ENCODE measurements at regions not wholly inside any gene's neighbourhood (a gene's known extent, or its start where the extent isn't known, plus 50 kb on each side); places are given as distances from the start of the nearest gene placed in this dataset.

DNA sequence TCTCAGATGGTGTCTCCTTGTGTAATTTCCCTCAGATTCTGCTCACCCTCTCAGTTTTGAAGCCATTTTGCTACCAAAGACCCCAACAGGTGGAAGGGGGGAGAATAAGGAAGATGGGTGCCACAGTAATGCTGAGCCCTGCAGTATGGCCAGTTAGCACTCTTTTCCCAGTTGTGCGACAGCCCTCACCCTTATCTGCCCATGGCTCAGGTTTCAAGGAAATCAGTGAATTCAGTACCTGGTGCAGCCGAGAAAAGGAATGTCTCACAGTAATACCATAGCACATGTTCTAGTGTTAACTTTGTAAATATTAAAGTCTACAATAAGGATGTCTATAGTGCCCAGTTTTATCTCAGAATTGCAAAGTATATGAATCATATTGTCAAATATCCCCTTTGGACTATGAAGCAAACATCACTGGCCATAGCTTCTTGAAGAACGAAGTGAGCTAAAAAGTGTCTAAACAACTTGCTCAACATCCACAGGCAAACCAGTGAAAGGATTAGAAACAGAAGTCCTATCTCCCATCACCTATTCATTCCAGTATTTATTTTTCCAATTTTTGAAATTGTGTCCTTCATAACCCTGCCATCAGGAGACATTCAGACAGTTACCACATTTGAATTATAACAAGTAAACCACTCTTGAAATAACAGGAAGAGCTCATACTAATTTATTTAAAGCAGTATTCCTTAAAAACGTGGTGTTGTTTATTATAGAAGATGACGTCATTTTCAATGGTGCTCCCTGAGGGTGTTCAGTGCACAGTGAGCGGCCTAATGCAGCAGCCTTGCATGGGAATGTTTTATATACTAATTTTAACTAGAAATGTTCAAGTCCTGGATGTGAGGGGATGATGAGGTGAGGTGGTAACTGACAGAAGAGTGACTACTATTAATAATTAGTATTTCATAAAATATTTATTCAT, 366.2 kb downstream of the TFAP2A start:
- no peak overlapping the region for H3K9ac ChIP-seq (ENCODE audit: extremely low read depth, low read length, poor library complexity, severe bottlenecking)
- no peak overlapping the region for H3K27ac Mint-ChIP-seq
- H3K27ac ChIP-seq (ENCODE audit: low read depth, low read length) = no peak overlapping the region
- DNase-seq = no peak
- no peak overlapping the region for H3K4me3 ChIP-seq (ENCODE audit: low read length)
- H3K27me3 Mint-ChIP-seq (ENCODE audit: insufficient read depth) = no peaks in the 10 kb centered on the region
- no peaks in the 10 kb centered on the region for H3K36me3 Mint-ChIP-seq (ENCODE audit: low read depth)
- H3K4me3 Mint-ChIP-seq = no peak overlapping the region
- 77 to 92% methylated on average over 4 to 6 of the region's 6 CpGs for WGBS, 2 experiments (ENCODE audit: insufficient coverage in 1 of 2, insufficient read length in 1 of 2)
- peaks cover 9% of the 10 kb centered on the region for H3K4me1 Mint-ChIP-seq
- no peaks in the 10 kb centered on the region for H3K4me1 ChIP-seq (ENCODE audit: control insufficient read depth, insufficient read depth, low read length)
- H3K9me3 ChIP-seq (ENCODE audit: control insufficient read depth, low read length) = no peaks in the 10 kb centered on the region
- H3K9me3 Mint-ChIP-seq = peaks cover 3% of the 10 kb centered on the region
- no peaks in the 10 kb centered on the region for H3K36me3 ChIP-seq (ENCODE audit: control insufficient read depth, insufficient read depth, low read length)
- TF ChIP-seq, protein P1, sequence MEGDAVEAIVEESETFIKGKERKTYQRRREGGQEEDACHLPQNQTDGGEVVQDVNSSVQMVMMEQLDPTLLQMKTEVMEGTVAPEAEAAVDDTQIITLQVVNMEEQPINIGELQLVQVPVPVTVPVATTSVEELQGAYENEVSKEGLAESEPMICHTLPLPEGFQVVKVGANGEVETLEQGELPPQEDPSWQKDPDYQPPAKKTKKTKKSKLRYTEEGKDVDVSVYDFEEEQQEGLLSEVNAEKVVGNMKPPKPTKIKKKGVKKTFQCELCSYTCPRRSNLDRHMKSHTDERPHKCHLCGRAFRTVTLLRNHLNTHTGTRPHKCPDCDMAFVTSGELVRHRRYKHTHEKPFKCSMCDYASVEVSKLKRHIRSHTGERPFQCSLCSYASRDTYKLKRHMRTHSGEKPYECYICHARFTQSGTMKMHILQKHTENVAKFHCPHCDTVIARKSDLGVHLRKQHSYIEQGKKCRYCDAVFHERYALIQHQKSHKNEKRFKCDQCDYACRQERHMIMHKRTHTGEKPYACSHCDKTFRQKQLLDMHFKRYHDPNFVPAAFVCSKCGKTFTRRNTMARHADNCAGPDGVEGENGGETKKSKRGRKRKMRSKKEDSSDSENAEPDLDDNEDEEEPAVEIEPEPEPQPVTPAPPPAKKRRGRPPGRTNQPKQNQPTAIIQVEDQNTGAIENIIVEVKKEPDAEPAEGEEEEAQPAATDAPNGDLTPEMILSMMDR (conservative IDR thresholded peaks at IDR 0.05) = no peak
- no peaks in the 10 kb centered on the region for H3K27me3 ChIP-seq (ENCODE audit: control insufficient read depth, insufficient read depth, low read length, poor library complexity, severe bottlenecking)

DNA sequence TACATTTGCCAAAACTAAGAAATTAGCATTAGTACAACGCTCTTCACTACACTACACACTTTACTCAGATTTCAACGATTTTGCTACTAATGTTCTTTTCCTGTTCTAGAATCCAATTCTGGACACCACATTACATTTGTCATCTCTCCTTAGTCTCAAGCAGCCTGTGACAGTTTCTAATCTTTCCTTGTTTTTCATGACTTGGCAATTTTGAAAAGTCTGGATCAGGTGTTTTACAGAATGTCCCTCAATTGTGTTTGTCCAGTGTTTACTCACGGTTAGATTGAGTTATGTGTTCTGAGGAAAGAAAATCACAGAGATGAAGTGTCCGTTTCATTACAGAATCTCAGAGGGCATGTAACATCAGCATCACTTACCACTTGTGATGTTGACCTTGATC, 372.6 kb downstream of the TFAP2A start:
- 81 to 91% methylated on average over 4 of the region's 4 CpGs for WGBS, 2 experiments (ENCODE audit: insufficient coverage in 1 of 2, insufficient read length in 1 of 2)

DNA sequence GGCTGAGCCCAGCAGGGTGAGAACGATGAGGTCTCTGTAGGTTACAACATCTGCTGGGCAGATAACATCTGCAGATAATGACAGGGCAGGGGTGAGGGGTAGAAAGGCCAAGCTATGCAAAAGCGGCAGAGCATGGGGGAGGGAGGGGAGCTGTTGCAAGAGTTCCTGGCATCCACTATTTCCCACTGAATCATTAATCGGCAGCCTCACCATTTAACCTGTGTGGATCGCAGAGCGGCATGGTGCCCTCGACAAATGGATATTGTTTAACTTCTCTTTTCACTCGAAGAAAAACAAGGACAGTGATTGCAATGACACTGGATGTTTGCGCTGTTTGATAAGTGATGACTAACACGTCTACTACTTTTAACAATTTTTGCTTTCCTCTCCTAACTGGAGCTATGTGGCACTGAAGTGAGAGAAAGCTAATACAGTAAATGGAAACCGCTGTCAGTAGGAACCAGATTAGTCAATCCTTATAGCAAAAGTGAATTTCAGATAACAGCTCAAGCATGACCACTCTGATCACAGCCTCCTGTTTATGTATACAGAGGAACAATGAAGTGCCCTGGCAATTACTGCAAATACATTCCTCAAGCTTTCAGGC, 381.5 kb downstream of the TFAP2A start:
- Mint-ChIP-seq H3K27ac (no peak overlapping the region), H3K27me3 (ENCODE audit: insufficient read depth) (peaks cover 14% of the 10 kb centered on the region), H3K36me3 (ENCODE audit: low read depth) (no peaks in the 10 kb centered on the region), H3K4me1 (peaks cover 17% of the 10 kb centered on the region), H3K9me3 (no peaks in the 10 kb centered on the region), H3K4me3 (no peak overlapping the region)
- WGBS, 2 experiments (ENCODE audit: insufficient coverage in 1 of 2, insufficient read length in 1 of 2) = 75 to 77% methylated on average over 9 to 10 of the region's 10 CpGs
- Histone ChIP-seq H3K36me3 (ENCODE audit: control insufficient read depth, insufficient read depth, low read length) (no peaks in the 10 kb centered on the region), H3K27me3 (ENCODE audit: control insufficient read depth, insufficient read depth, low read length, poor library complexity, severe bottlenecking) (peaks cover 4% of the 10 kb centered on the region), H3K9ac (ENCODE audit: extremely low read depth, low read length, poor library complexity, severe bottlenecking) (no peak overlapping the region), H3K9me3 (ENCODE audit: control insufficient read depth, low read length) (no peaks in the 10 kb centered on the region), H3K27ac (ENCODE audit: low read depth, low read length) (no peak overlapping the region), H3K4me3 (ENCODE audit: low read length) (no peak overlapping the region), H3K4me1 (ENCODE audit: control insufficient read depth, insufficient read depth, low read length) (no peaks in the 10 kb centered on the region)
- TF ChIP-seq, protein P1 (conservative IDR thresholded peaks at IDR 0.05) = no peak
- DNase-seq = peak; percentile 52

More for the DNA sequence above, 372.6 kb downstream of the TFAP2A start:
- Mint-ChIP-seq H3K27me3 (ENCODE audit: insufficient read depth) (peaks cover 2% of the 10 kb centered on the region), H3K9me3 (peaks cover 8% of the 10 kb centered on the region), H3K36me3 (ENCODE audit: low read depth) (no peaks in the 10 kb centered on the region), H3K27ac (no peak overlapping the region), H3K4me1 (peaks cover 12% of the 10 kb centered on the region), H3K4me3 (no peak overlapping the region)
- DNase-seq = no peak
- Histone ChIP-seq H3K9ac (ENCODE audit: extremely low read depth, low read length, poor library complexity, severe bottlenecking) (no peak overlapping the region), H3K36me3 (ENCODE audit: control insufficient read depth, insufficient read depth, low read length) (no peaks in the 10 kb centered on the region), H3K27me3 (ENCODE audit: control insufficient read depth, insufficient read depth, low read length, poor library complexity, severe bottlenecking) (no peaks in the 10 kb centered on the region), H3K9me3 (ENCODE audit: control insufficient read depth, low read length) (peaks cover 6% of the 10 kb centered on the region), H3K4me3 (ENCODE audit: low read length) (no peak overlapping the region), H3K27ac (ENCODE audit: low read depth, low read length) (no peak overlapping the region), H3K4me1 (ENCODE audit: control insufficient read depth, insufficient read depth, low read length) (no peaks in the 10 kb centered on the region)
- TF ChIP-seq, protein P1 (conservative IDR thresholded peaks at IDR 0.05) = no peak

All from endodermal cell (in vitro differentiated cells).